IMR-90 (cell line): ENCODE measurements at regions not wholly inside any gene's neighbourhood (a gene's known extent, or its start where the extent isn't known, plus 50 kb on each side); places are given as distances from the start of the nearest gene placed in this dataset.

ENCODE experiments used
- CEBPB ChIP-seq: IDR thresholded peaks from 2 replicates; pipeline ENCODE4 v1.6.1; 2012; ENCODE audit warnings: low read depth, low read length, improper control_type of control experiment
- FOS ChIP-seq: fragments of 150-350 bp; IDR thresholded peaks from 2 replicates; pipeline ENCODE4 v1.6.1; 2016; ENCODE audit warnings: low read depth, low read length
- POLR2A ChIP-seq: IDR thresholded peaks from 2 replicates; pipeline ENCODE4 v1.6.1; 2012; ENCODE audit warnings: mild to moderate bottlenecking, low read depth, low read length
- TF ChIP-seq, protein P1 (sequence below): fragments of 150-350 bp; IDR thresholded peaks from 2 replicates; pipeline ENCODE4 v1.6.1; 2017; ENCODE audit warnings: mild to moderate bottlenecking, antibody characterized with exemption, low read length, low read depth
- TF ChIP-seq, protein P2 (sequence below): fragments of 150-350 bp; IDR thresholded peaks from 2 replicates; pipeline ENCODE4 v1.6.1; 2016; ENCODE audit warnings: low read depth, mild to moderate bottlenecking, low read length, moderate library complexity, borderline replicate concordance
- TF ChIP-seq, protein P3 (sequence below): conservative IDR thresholded peaks from 2 replicates; pipeline ENCODE4 v1.5.1; 2012; ENCODE audit warnings: mild to moderate bottlenecking, low read depth, low read length, improper control_type of control experiment

DNA sequence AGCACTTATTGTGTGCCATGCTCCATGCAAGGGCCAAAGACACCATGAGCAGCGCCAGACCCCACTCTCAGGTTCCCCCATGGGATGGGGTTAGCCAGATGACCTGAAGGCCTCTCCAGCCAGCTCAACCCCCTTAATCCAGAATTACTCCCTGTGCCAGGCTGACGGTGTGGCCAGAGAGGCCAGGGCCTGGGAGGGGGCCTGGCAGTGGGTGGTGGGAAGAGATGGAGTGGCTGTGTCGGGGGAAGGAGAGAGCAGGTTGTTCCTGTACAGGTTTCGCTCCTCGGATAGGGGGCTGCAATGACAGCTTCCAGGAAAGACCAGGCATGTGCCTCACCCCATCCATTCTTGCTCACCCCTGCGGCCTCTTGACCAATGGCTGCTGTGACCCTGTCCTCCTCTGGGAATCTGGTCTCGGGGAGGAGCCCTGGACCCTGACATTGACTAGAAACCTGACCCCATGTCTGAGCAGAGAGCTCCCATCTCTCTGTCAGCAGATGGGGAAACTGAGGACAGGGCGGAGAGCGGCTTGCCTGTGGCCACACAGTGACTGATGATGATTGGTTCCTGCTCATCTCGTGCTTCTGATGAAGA, 345.3 kb downstream of the MATN1 start:
- TF ChIP-seq FOS: no peak
- TF ChIP-seq, protein P1, sequence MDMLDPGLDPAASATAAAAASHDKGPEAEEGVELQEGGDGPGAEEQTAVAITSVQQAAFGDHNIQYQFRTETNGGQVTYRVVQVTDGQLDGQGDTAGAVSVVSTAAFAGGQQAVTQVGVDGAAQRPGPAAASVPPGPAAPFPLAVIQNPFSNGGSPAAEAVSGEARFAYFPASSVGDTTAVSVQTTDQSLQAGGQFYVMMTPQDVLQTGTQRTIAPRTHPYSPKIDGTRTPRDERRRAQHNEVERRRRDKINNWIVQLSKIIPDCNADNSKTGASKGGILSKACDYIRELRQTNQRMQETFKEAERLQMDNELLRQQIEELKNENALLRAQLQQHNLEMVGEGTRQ: no peak
- TF ChIP-seq, protein P2, sequence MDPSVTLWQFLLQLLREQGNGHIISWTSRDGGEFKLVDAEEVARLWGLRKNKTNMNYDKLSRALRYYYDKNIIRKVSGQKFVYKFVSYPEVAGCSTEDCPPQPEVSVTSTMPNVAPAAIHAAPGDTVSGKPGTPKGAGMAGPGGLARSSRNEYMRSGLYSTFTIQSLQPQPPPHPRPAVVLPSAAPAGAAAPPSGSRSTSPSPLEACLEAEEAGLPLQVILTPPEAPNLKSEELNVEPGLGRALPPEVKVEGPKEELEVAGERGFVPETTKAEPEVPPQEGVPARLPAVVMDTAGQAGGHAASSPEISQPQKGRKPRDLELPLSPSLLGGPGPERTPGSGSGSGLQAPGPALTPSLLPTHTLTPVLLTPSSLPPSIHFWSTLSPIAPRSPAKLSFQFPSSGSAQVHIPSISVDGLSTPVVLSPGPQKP: no peak
- no peak for TF ChIP-seq POLR2A
- TF ChIP-seq, protein P3, sequence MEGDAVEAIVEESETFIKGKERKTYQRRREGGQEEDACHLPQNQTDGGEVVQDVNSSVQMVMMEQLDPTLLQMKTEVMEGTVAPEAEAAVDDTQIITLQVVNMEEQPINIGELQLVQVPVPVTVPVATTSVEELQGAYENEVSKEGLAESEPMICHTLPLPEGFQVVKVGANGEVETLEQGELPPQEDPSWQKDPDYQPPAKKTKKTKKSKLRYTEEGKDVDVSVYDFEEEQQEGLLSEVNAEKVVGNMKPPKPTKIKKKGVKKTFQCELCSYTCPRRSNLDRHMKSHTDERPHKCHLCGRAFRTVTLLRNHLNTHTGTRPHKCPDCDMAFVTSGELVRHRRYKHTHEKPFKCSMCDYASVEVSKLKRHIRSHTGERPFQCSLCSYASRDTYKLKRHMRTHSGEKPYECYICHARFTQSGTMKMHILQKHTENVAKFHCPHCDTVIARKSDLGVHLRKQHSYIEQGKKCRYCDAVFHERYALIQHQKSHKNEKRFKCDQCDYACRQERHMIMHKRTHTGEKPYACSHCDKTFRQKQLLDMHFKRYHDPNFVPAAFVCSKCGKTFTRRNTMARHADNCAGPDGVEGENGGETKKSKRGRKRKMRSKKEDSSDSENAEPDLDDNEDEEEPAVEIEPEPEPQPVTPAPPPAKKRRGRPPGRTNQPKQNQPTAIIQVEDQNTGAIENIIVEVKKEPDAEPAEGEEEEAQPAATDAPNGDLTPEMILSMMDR: no peak
- no peak for TF ChIP-seq CEBPB
